ENCODE measurements at regions not wholly inside any gene's neighbourhood (a gene's known extent, or its start where the extent isn't known, plus 50 kb on each side); places are given as distances from the start of the nearest gene placed in this dataset.

DNA sequence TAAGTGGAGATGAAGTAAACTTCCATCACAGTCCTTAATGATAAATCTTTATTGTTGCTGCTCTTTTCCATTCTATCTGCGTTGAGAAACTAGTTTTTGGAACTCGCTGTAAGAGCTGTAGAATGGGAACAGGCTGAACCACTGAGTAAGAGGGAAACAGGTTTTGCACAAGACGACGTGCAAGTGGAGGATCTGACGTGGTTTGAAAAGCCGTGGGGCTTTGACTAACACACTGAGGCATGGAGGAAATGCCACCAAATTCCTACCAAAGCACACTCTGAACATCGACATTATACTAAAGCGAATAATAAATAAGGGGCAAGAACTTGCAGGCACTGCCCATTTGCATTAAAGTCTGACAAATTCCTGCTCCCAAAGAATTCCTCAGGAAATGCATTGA lies 160.6 kb downstream of the KLF6 start:
- no peak overlapping the region for H3K27ac ChIP-seq

GRCh38 chr10:3623746-3624145 lies 161.3 kb downstream of the KLF6 start:
- no peak overlapping the region for H3K27ac ChIP-seq
- no peak for TF ChIP-seq ZFX (IDR thresholded peaks at IDR 0.05; ENCODE audit: borderline replicate concordance)
- TF ChIP-seq, protein P1, sequence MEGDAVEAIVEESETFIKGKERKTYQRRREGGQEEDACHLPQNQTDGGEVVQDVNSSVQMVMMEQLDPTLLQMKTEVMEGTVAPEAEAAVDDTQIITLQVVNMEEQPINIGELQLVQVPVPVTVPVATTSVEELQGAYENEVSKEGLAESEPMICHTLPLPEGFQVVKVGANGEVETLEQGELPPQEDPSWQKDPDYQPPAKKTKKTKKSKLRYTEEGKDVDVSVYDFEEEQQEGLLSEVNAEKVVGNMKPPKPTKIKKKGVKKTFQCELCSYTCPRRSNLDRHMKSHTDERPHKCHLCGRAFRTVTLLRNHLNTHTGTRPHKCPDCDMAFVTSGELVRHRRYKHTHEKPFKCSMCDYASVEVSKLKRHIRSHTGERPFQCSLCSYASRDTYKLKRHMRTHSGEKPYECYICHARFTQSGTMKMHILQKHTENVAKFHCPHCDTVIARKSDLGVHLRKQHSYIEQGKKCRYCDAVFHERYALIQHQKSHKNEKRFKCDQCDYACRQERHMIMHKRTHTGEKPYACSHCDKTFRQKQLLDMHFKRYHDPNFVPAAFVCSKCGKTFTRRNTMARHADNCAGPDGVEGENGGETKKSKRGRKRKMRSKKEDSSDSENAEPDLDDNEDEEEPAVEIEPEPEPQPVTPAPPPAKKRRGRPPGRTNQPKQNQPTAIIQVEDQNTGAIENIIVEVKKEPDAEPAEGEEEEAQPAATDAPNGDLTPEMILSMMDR (IDR thresholded peaks at IDR 0.05) = no peak

More for the DNA sequence above, 160.6 kb downstream of the KLF6 start:
- no peak for TF ChIP-seq ZFX (IDR thresholded peaks at IDR 0.05; ENCODE audit: borderline replicate concordance)
- TF ChIP-seq, protein P1 (IDR thresholded peaks at IDR 0.05) = no peak

GRCh38 chr10:3622845-3623621 lies 162.0 kb downstream of the KLF6 start:
- no peak overlapping the region for H3K27ac ChIP-seq

DNA sequence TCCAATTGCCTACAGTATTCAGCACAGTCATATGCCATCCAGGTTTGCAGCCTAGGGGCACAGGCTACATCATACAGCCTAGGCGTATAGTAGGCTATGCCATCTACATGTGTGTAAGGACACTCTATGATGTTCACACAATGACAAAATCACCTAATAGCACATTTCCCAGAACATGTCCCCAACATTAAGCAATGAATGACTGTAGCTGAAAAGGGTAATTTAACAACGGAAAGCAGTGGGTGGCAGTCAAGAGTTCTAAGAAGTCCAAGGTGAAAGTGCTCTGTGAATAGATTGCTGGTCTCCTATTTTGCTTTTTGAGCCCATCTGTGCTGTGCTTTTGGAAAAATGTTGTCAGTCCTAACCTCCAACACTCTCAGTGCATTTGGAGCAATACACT lies 162.6 kb downstream of the KLF6 start:
- no peak overlapping the region for H3K27ac ChIP-seq
- TF ChIP-seq ZFX (IDR thresholded peaks at IDR 0.05; ENCODE audit: borderline replicate concordance) = no peak

More at GRCh38 chr10:3622845-3623621, 162.0 kb downstream of the KLF6 start:
- TF ChIP-seq, protein P1 (IDR thresholded peaks at IDR 0.05) = no peak
- TF ChIP-seq ZFX (IDR thresholded peaks at IDR 0.05; ENCODE audit: borderline replicate concordance) = no peak

DNA sequence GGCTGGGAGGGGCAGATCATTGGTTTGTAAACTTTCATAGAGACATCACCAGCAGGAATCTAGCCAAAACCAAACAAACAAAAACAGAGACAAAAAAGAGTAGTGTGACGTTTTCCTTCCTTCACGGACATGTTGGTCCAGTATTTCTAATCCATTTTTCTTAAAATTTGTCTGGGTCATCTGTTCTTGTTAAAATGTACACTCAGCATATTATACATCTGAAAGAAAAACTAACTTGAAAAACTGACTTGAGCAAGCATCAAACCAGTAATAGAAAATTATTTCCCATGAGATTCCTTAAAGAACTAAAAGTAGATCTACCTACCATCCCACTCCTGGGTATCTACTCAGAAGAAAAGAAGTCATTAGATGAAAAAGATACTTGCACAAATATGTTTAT lies 164.2 kb downstream of the KLF6 start:
- TF ChIP-seq, protein P1 (IDR thresholded peaks at IDR 0.05) = no peak
- no peak for TF ChIP-seq ZFX (IDR thresholded peaks at IDR 0.05; ENCODE audit: borderline replicate concordance)
- no peak overlapping the region for H3K27ac ChIP-seq

DNA sequence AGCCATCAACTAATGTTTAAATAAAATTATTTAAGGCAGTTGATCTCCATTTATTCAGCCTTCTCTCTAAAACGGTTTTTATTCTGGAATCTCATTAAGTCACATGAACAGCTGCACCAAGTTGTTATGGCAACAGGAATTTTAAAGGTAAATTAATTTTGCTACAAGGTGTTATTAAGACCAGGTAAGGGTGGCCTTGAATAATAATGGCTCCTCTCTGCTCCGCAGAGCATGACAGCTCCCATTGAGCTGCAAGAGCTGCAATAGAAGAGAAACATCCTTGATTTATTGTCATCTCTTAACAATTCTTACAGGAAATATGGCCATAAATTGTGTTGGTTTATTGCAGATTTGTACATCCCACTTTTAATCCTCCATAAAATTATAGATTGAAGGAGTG lies 165.8 kb downstream of the KLF6 start:
- H3K27ac ChIP-seq = no peak overlapping the region
- TF ChIP-seq, protein P1 (IDR thresholded peaks at IDR 0.05) = no peak
- no peak for TF ChIP-seq ZFX (IDR thresholded peaks at IDR 0.05; ENCODE audit: borderline replicate concordance)

DNA sequence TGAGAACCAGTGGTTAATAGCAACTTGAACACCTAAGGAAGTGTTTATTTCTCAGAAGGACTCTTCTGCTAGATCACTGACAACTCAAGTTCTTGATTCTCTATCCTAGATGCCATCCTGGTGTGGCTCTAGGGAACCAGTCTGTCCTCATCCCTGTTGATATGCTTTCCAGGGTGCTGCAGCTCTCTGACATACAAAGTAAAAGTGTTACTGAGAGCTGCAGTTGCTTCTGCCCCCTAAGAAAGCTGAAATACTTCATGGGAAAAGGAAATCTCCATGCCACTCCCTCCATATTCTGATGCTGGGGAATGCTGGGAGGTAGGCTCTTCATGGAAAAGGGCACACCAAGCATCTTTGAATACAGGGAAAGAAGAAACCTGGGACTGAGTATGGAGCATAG lies 168.1 kb downstream of the KLF6 start:
- no peak for TF ChIP-seq ZFX (IDR thresholded peaks at IDR 0.05; ENCODE audit: borderline replicate concordance)
- TF ChIP-seq, protein P1 (IDR thresholded peaks at IDR 0.05) = no peak
- H3K27ac ChIP-seq = no peak overlapping the region

All from 22Rv1 (cell line).